ENCODE measurements at regions not wholly inside any gene's neighbourhood (a gene's known extent, or its start where the extent isn't known, plus 50 kb on each side); places are given as distances from the start of the nearest gene placed in this dataset.
"Not testable (repeated sequence)": the region's sequence is repeated elsewhere in the genome, so short reads cannot be mapped to it uniquely, and the experiment has no call there.

DNA sequence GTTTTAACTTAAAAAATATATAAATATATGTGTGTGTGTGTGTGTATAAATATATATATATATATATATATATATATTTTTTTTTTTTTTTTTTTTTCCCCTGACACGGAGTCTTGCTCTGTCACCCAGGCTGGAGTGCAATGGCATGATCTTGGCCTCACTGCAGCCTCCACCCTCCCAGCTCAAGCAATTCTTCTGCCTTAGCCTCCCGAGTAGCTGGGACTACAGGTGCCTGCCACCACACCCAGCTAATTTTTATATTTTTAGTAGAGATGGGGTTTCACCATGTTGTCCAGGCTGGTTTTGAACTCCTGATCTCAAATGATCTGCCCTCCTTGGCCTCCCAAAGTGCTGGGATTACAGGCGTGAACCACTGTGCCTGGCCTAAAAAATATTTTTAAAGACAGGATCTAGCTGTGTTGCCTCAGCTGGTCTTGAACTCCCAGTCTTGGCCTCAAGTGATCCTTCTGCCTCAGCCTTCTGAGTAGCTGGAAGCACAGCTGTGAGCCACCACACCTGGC lies 243.9 kb downstream of the GOLGA6L6 start:
- H3K4me3 ChIP-seq (replicated peaks in 1 of 2; ENCODE audit: low read depth in 2 of 2, low read length in 2 of 2); DNase-seq (ENCODE audit: low read depth in 2 of 2): not testable (repeated sequence)

DNA sequence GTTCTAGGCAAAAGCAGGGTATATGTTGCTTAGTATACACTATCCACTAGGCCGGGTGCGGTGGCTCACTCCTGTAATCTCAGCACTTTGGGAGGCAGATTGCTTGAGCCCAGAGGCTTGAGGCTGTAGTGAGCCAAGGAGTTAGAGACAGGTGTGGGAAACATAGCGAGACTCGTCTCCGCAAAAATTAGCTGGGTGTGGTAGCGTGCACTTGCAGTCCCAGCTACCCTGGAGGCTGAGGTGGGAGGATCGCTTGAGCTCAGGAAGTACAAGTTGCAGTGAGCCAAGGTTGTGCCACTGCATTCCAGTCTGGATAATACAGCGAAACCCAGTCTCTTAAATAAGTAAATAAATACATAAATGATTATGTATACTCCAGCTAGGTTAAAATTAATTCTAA lies 245.3 kb downstream of the GOLGA6L6 start:
- H3K4me3 ChIP-seq (replicated peaks in 1 of 2; ENCODE audit: low read depth in 2 of 2, low read length in 2 of 2); DNase-seq (ENCODE audit: low read depth in 2 of 2): not testable (repeated sequence)

DNA sequence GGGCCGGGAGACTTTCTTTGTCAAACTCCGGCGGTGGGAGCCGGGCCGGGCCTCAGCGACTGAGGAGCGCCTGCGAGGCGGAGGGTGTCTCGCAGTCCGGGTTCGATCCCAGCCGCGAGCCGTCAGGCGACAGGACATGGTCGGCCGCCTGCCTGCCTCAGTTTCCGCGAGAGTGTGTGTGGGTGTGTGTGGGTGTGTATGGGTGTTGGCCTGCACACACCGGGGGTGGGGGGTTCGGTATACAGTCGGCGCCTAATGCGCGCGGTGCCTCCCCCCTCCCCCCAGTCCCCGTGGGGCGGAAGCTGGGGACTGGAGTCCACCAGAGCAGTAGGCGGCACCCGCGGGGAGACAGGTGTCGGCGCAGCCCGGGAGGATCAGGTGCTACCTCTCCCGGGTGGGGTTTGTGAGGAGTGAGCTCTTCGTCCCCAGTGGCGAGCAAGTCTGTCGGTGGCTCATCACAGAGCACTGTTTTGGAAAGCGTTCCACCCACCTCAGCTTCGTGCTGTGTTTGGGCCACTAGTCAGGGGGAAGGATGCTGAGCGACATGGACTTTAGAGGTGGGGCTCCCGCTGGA lies 246.3 kb downstream of the GOLGA6L6 start:
- H3K4me3 ChIP-seq (replicated peaks in 1 of 2; ENCODE audit: low read depth in 2 of 2, low read length in 2 of 2): no peak overlapping the region
- DNase-seq (ENCODE audit: low read depth in 2 of 2): no peak
- TF ChIP-seq, protein P1, sequence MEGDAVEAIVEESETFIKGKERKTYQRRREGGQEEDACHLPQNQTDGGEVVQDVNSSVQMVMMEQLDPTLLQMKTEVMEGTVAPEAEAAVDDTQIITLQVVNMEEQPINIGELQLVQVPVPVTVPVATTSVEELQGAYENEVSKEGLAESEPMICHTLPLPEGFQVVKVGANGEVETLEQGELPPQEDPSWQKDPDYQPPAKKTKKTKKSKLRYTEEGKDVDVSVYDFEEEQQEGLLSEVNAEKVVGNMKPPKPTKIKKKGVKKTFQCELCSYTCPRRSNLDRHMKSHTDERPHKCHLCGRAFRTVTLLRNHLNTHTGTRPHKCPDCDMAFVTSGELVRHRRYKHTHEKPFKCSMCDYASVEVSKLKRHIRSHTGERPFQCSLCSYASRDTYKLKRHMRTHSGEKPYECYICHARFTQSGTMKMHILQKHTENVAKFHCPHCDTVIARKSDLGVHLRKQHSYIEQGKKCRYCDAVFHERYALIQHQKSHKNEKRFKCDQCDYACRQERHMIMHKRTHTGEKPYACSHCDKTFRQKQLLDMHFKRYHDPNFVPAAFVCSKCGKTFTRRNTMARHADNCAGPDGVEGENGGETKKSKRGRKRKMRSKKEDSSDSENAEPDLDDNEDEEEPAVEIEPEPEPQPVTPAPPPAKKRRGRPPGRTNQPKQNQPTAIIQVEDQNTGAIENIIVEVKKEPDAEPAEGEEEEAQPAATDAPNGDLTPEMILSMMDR (IDR thresholded peaks at IDR 0.05; ENCODE audit: low read depth, low read length): no peak

DNA sequence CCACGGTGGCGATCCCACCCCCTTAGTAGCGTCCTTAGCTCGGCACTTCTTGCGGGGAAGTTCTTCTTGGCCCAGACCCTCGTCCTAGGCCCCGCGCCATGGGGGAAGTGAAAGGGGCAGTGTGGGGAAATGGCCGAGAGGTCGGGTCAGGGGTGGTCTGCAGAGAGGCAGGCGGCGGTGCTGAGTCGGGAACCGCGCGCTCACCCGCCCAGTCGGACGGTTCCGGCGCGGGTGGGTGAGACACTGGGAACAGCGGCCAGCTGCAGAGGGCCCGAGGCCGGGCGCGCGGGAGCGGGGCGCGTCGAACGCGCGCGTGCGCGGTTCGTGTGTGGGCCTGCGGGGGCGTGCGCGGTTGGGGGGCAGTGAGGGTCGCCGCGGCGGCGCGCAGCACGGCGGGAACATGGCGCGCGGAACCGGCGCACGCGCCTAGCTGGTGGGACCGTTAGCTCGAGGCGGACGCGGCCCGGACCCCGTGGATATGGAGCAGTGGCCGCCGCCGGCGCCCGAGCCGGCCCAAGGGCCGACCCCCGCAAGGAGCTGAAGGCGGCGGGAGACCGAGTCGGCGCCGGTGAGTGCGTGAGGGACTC lies 246.9 kb downstream of the GOLGA6L6 start:
- TF ChIP-seq, protein P1 (IDR thresholded peaks at IDR 0.05; ENCODE audit: low read depth, low read length): no peak
- no peak for DNase-seq (ENCODE audit: low read depth in 2 of 2)

DNA sequence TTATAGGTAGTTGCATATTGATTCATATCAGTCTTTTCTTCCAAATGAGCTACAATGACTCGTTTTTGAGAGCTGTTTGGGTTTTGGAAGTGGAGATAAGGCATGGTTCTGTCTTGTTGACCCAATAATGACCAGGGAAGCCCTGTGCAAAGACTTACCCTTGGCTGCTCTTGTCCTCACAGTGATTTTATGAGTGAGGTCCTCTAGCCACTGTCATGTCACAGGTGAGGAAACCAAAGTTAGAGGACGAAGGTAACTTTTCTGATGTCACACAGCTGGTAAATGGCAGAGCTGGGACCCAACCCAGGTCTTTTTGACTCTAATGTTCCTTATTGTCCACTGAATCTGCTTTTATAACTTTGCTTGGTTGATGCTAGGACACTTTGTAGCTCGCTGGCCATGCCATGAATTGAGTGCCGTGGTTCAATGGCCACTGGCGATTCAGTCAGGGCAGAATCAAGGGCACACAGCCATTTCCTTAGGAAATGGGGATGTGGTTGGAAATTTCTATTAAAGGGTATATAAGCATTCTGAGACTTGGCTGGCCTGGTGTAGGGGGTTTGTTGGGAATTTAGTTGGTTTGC lies 249.1 kb downstream of the GOLGA6L6 start:
- not testable (repeated sequence) for DNase-seq (ENCODE audit: low read depth in 2 of 2)

More for the DNA sequence above, 246.9 kb downstream of the GOLGA6L6 start:
- no peak overlapping the region for H3K4me3 ChIP-seq (replicated peaks in 1 of 2; ENCODE audit: low read depth in 2 of 2, low read length in 2 of 2)

DNA sequence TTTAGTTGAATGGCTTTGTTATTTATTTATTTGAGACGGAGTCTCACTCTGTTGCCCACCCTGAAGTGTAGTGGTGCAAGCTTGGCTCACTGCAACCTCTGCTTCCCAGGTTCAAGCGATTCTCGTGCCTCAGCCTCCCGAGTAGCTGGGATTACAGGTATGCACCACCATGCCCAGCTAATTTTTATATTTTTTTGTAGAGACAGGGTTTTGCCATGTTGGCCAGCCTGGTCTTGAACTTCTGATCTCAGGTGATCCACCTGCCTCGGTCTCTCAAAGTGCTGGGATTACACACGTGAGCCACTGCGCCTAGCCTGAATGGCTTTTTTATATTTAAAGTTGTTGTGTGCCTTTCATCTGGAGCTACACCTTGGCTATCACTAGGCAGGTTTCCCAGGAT lies 250.0 kb downstream of the GOLGA6L6 start:
- DNase-seq (ENCODE audit: low read depth in 2 of 2); H3K4me3 ChIP-seq (replicated peaks in 1 of 2; ENCODE audit: low read depth in 2 of 2, low read length in 2 of 2): not testable (repeated sequence)

More for the DNA sequence above, 249.1 kb downstream of the GOLGA6L6 start:
- not testable (repeated sequence) for H3K4me3 ChIP-seq (replicated peaks in 1 of 2; ENCODE audit: low read depth in 2 of 2, low read length in 2 of 2)

DNA sequence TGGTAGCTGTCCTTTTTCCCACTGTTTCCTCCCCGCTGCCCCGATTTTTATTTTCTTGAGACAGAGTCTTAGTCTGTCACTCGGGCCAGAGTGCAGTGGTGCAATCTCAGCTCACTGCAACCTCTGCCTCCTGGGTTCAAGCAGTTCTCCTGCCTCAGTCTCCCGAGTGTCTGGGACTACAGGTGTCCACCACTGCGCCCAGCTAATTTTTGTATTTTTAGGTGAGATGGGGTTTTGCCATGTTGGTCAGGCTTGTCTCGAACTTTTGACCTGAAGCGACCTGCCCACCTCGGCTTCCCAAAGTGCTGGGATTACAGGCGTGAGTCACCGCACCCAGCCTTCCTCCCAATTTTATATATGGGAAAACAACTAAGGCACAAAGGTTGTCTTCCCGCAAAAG lies 251.0 kb downstream of the GOLGA6L6 start:
- not testable (repeated sequence) for DNase-seq (ENCODE audit: low read depth in 2 of 2); H3K4me3 ChIP-seq (replicated peaks in 1 of 2; ENCODE audit: low read depth in 2 of 2, low read length in 2 of 2)

DNA sequence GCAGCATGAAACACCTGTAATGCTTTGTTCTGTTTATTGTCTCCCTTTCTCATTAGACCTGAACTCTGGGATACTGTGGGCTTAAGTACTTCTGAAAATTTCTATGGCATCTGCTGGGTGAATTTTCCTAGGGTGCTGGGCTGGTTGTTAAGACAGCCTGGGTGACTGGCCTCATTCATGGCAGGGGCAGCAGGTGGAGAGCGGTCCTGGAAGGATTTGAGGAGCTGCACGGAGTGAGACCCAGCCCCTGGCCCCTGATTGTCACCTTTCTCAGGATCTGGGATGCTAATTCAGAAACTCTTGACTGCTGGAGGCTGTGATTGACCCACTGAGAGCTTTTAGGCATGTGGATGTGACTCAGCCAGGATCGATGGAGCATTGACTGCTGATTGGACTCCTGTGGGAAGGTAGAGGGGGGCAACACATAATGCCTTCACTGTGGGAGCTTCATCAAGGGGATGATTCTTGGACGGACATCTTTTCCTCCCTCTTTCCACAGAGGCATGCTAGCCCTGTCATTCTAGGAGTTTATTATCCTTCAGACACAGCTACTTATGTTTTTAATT lies 252.0 kb downstream of the GOLGA6L6 start:
- H3K4me3 ChIP-seq (replicated peaks in 1 of 2; ENCODE audit: low read depth in 2 of 2, low read length in 2 of 2); DNase-seq (ENCODE audit: low read depth in 2 of 2): not testable (repeated sequence)

DNA sequence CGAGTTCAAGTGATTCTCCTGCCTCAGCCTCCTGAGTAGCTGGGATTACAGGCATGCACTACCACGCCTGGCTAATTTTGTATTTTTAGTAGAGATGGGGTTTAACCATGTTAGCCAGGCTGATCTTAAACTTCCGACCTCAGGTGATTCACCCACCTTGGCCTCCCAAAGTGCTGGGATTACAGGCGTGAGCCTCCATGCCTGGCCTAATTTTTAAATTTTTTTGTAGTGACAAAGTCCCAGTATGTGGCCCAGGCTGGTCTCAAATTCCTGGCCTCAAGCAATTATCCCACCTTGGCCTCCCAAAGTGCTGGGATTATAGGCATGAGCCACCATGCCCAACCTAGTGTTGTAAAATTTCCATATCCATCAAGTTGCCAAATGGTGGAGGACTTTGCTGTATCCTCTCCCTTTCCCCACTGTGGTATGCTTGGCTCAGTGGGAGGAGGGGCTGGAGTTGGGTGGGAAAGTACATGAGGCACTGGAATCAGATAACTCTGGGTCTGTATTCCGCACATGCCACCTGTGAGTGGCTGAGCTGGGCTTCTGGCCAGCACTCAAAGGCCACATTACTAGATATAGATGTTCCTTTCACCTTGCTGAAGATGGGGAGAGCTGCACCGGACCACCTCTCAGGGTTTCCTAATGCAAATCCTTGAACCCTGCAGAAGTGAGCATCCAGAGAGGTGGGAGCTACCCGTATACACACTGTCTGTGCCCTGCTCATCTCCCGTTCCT lies 252.6 kb downstream of the GOLGA6L6 start:
- not testable (repeated sequence) for DNase-seq (ENCODE audit: low read depth in 2 of 2); H3K4me3 ChIP-seq (replicated peaks in 1 of 2; ENCODE audit: low read depth in 2 of 2, low read length in 2 of 2)

DNA sequence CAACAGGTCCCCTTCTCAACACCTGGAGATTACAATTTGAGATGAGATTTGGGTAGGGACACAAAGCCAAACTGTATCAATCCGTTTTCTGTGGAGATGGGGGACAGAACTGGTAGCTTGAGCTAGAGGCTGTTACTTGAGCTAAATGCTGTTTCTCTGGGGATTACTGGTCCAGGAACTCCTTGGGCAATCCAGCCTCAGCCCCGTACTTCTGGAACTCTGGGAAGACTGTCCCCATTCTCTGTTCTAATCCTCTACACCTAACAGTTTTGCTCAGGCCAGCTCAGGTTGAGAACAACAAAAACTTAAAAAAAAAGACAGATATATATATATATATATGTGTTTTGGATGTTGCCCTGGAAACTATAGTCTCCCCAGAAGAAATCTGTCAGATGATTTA lies 255.0 kb downstream of the GOLGA6L6 start:
- H3K4me3 ChIP-seq (replicated peaks in 1 of 2; ENCODE audit: low read depth in 2 of 2, low read length in 2 of 2); DNase-seq (ENCODE audit: low read depth in 2 of 2): not testable (repeated sequence)

DNA sequence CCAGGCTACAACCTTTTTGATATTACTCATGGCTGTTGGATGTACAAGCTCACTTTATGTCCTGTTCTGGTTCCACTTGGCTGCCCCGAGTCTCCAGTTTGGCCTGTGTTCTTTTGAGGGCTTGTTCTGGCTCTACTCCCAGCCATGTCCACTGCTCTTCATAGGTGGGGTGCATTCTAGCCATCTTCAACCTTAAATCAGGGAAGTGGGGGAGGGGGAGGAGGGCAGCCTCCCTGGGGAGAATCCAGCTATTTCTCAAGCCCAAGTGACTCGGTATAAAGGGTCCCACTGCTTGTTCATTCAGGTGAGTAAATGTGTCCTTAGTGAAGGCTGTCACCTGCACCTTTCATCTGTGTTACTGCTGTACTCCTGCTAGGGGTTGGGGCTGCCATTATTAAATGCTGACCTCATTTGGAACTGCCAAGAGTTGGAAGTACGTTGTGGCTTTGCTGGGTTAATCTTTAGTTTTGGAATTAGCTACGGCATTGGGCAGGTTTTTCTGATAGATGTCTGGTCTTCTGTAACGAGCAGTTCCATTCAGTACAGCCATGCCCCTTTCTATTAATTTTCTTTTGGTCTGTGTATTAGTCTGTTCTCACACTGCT lies 255.8 kb downstream of the GOLGA6L6 start:
- H3K4me3 ChIP-seq (replicated peaks in 1 of 2; ENCODE audit: low read depth in 2 of 2, low read length in 2 of 2); DNase-seq (ENCODE audit: low read depth in 2 of 2): not testable (repeated sequence)

DNA sequence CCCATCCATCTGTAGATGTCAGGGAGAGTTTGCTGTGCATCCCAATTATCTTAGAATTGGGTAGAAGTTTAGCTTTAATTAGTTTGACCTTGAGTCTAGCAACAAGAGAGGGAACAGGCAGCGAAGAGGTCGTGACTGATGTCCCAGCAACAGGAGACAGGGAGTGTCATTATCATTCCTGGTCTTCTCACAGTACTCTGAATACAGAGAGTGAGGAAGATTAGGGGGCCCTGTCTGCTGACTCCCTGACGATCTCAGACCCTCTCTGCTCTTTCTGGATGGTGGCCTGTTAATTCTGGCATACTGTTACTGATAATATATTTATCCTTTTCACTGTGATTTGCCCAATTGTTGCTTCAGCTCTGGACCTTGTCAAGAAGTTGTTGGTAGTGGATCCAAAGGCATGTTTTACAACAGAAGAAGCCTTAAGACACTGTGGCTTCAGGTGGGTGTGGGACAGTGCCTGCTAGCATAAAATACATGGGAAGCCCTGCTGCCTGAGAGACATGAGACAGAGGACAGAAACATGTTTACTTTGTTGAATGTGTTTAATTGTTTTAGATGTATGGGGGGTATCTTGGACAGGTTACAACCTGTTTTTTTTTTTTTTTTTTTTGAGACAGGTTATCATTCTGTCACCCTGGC lies 256.6 kb downstream of the GOLGA6L6 start:
- H3K4me3 ChIP-seq (replicated peaks in 1 of 2; ENCODE audit: low read depth in 2 of 2, low read length in 2 of 2); DNase-seq (ENCODE audit: low read depth in 2 of 2): not testable (repeated sequence)

DNA sequence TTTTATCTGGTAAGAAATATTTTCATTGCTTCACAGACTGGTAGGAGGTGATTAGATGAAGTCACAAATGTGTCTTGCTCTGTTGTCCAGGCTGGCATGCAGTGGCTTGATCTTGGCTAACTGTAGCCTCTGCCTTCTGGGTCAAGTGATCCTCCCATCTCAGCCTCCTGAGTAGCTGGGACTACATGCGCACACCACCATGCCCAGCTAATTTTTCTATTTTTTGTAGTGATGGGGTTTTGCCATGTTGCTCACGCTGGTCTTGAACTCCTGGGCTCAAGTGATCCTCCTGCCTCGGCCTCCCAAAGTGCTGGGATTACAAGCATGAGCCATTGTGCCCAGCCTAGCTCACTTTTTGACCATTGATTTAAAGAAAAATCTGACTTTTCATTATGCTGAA lies 257.9 kb downstream of the GOLGA6L6 start:
- not testable (repeated sequence) for H3K4me3 ChIP-seq (replicated peaks in 1 of 2; ENCODE audit: low read depth in 2 of 2, low read length in 2 of 2); DNase-seq (ENCODE audit: low read depth in 2 of 2)

DNA sequence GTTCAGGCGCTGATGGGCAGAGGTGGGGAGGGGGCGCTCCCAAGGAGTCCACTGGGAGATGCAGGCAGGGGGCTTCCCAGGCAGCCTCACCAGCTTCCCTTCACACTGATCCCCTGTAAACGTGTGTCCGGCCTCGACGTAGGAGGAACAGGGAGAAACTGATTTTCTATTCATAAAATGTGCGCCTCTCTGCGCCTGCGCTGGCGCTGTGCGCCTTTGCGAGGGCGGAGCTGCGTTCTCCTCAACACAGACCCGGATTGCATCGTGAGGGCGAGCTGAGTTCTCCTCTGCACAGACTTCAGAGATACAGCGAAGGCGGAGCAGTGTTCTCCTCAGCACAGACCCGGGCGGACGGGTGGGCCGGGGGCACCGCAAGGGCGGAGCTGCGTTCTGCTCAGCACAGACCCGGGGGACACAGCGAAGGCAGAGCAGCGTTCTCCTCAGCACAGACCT lies 259.1 kb downstream of the GOLGA6L6 start:
- not testable (repeated sequence) for DNase-seq (ENCODE audit: low read depth in 2 of 2); H3K4me3 ChIP-seq (replicated peaks in 1 of 2; ENCODE audit: low read depth in 2 of 2, low read length in 2 of 2)

All from cardiac fibroblast (primary cell).